ENCODE measurements at regions not wholly inside any gene's neighbourhood (a gene's known extent, or its start where the extent isn't known, plus 50 kb on each side); places are given as distances from the start of the nearest gene placed in this dataset.
"Not testable (repeated sequence)": the region's sequence is repeated elsewhere in the genome, so short reads cannot be mapped to it uniquely, and the experiment has no call there.

DNA sequence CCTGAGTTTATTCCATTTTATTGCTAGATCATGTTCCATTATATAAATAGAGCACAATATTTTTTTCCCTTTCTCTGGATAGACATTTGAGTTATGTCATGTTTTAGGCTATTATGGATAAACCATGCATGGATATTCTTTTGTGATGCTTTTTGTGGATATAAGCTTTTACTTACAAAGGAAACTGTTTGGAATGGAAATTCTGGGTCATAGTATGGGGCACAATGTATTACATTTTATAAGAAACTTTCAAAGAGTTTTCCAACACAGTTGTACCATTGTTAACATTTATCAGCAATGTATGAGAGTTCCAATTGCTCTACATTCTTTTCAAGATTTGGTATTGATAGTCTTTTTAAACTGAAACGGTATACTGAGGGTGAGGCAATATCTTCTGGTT, 749.4 kb downstream of the SOCS6 start:
- no peak overlapping the region for H3K4me3 ChIP-seq (ENCODE audit: low read depth, low read length)
- TF ChIP-seq, protein P1, sequence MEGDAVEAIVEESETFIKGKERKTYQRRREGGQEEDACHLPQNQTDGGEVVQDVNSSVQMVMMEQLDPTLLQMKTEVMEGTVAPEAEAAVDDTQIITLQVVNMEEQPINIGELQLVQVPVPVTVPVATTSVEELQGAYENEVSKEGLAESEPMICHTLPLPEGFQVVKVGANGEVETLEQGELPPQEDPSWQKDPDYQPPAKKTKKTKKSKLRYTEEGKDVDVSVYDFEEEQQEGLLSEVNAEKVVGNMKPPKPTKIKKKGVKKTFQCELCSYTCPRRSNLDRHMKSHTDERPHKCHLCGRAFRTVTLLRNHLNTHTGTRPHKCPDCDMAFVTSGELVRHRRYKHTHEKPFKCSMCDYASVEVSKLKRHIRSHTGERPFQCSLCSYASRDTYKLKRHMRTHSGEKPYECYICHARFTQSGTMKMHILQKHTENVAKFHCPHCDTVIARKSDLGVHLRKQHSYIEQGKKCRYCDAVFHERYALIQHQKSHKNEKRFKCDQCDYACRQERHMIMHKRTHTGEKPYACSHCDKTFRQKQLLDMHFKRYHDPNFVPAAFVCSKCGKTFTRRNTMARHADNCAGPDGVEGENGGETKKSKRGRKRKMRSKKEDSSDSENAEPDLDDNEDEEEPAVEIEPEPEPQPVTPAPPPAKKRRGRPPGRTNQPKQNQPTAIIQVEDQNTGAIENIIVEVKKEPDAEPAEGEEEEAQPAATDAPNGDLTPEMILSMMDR (conservative IDR thresholded peaks at IDR 0.05; ENCODE audit: low read depth, low read length): no peak
- no peak for DNase-seq (ENCODE audit: low read depth)

- TF ChIP-seq, protein P1 (conservative IDR thresholded peaks at IDR 0.05; ENCODE audit: low read depth, low read length): no peak
- peak; percentile 81 for DNase-seq (ENCODE audit: low read depth)
- H3K4me3 ChIP-seq (ENCODE audit: low read depth, low read length): no peak overlapping the region
Measured at GRCh38 chr18:71036783-71037182, 747.9 kb downstream of the SOCS6 start.

DNA sequence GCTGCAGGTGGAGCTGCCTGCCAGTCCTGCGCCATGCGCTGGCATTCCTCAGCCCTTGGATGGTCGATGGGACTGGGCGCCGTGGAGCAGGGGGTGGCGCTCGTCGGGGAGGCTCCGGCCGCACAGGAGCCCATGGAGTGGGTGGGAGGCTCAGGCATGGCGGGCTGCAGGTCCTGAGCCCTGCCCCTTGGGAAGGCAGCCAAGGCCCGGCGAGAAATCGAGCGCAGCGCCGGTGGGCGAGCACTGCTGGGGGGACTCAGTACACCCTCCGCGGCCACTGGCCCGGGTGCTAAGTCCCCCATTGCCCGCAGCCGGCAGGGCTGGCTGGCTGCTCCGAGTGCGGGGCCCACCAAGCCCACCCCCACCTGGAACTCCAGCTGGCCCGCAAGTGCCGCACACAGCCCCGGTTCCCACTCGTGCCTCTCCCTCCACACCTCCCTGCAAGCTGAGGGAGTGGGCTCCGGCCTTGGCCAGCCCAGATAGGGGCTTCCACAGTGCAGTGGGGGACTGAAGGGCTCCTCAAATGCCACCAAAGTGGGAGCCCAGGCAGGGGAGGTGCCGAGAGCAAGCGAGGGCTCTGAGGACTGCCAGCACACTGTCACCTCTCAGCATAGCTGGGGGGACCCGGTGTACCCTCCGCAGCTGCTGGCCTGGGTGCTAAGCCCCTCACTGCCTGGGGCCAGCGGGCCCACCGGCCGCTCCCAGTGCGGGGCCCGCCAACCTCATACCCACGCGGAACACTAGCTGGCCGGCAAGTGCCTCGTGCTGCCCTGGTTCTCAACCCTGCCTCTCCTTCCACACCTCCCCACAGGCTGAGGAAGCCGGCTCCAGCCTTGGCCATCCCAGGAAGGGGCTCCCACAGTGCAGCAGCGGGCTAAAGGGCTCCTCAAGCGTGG, 742.7 kb downstream of the SOCS6 start:
- H3K4me3 ChIP-seq (ENCODE audit: low read depth, low read length); DNase-seq (ENCODE audit: low read depth): not testable (repeated sequence)

DNA sequence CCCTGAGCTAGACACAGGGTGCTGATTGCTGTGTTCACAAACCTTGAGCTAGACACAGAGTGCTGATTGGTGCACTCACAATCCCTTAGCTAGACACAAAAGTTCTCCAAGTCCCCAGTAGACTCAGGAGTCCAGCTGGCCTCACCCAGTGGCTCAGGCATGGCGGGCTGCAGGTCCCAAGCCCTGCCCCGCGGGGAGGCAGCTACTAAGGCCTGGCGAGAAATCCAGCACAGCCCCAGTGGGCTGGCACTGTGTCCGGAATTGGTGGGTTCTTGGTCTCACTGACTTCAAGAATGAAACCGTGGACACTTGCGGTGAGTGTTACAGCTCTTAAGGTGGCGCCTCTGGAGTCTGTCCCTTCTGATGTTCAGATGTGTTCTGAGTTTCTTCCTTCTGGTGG, 741.2 kb downstream of the SOCS6 start:
- H3K4me3 ChIP-seq (ENCODE audit: low read depth, low read length); DNase-seq (ENCODE audit: low read depth): not testable (repeated sequence)

DNA sequence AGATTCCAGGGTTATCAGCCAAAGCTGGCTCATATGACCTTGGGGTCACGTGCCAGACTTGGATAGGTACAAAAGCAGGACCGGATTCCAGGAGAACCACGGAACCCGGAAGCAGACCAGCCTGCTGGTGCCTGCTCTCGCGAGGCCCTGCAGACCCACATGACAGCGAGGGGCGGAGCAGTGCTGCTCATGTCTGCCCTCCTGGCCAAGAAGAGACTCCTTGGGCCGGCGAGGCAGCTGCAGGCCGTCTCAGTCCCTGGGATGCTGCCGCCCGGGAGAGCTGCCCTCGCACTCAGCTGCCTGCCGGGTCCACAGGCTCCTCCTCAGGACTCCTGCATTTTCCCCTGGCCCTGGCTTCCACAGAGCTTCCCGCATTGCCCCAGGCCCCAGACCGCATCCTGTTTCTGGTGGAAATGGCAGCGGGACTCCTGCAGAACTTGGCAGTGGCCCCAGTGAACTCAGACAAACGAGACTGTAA, 739.5 kb downstream of the SOCS6 start:
- H3K4me3 ChIP-seq (ENCODE audit: low read depth, low read length): no peak overlapping the region
- peak; percentile 82 for DNase-seq (ENCODE audit: low read depth)
- TF ChIP-seq, protein P1 (conservative IDR thresholded peaks at IDR 0.05; ENCODE audit: low read depth, low read length): no peak

GRCh38 chr18:71027531-71027930, 738.7 kb downstream of the SOCS6 start:
- no peak for DNase-seq (ENCODE audit: low read depth)
- TF ChIP-seq, protein P1 (conservative IDR thresholded peaks at IDR 0.05; ENCODE audit: low read depth, low read length): no peak
- H3K4me3 ChIP-seq (ENCODE audit: low read depth, low read length): no peak overlapping the region

DNA sequence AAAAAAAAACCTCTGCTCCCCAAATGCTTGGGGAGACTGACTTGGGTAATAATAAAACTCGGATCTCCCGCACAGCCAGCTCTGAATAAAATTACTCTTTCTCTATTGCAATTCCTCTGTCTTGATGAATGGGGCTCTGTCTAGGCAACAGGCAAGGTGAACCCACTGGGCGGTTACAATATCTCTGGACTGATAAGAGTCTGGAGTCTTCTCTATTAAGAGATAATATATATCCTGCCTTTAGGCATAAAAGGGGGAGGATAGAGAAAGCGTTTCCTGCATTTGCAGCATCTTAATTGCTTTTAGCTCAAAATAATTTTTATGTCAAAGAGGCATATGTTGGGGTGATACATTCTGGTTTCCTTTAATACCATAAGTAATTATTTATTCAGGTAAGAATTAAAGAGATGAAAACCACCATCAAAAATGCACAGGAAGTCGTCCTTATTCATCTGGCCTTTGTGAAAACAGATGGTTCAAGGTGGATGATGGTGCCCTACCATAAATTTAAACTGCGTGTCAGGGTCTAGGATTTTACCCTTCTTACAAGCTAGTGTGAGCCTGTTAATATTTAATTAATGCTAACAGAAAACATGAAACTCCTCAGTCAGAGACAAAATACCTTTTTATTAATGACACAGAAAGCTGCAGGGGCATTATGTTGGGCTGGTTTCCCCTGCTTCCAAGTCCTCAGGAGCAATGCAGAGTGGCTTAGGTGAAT, 736.8 kb downstream of the SOCS6 start:
- no peak for DNase-seq (ENCODE audit: low read depth)
- TF ChIP-seq, protein P1 (conservative IDR thresholded peaks at IDR 0.05; ENCODE audit: low read depth, low read length): no peak

More for the DNA sequence above, 736.8 kb downstream of the SOCS6 start:
- no peak overlapping the region for H3K4me3 ChIP-seq (ENCODE audit: low read depth, low read length)

Data from choroid plexus epithelial cell (primary cell).